ENCODE measurements at regions not wholly inside any gene's neighbourhood (a gene's known extent, or its start where the extent isn't known, plus 50 kb on each side); places are given as distances from the start of the nearest gene placed in this dataset.

DNA sequence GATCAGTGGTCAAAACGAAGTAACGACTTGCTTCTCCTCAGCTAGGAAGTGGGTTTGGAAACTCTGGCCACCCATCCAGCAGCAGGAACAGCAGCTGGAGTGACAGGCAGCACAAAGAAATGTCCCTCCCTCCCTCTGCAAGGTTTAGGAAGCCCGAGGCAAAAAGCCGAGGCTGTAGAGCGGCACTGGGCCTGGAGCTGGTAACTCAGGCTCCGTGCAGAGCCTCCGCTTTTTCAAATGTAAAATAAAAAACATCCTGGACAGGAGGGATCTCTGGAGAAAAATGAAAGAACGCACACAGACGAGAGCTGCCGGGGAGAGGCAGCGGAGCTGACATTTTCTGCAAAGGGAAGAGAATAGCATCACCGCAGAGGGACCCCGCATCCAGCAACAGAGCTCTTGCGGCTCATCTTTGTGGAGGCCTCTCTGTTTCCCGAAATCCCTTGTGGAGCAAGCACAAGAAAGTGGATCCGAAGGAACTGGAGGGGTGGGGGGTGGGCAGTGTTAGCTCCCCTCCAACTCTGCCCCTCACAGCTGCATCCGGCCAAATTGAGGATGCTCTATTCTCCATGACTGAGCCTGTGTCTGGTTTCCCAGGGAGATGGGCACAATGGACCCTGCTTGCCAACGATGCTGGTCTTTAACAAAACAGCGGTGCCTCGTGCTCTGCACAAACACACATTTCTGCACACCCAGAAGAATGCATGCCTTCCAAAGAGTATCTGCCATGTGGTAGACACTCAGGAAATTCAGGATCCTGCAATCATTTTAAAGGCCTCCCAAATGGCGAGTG is 335.5 kb upstream of the ZFHX3 start:
- DNase-seq (ENCODE audit: low read depth in 2 of 3, low spot score in 1 of 3), result no peak

- no peak for DNase-seq (ENCODE audit: low read depth in 2 of 3, low spot score in 1 of 3)
These were observed 330.5 kb upstream of the ZFHX3 start for GRCh38 chr16:73378471-73378870.

DNA sequence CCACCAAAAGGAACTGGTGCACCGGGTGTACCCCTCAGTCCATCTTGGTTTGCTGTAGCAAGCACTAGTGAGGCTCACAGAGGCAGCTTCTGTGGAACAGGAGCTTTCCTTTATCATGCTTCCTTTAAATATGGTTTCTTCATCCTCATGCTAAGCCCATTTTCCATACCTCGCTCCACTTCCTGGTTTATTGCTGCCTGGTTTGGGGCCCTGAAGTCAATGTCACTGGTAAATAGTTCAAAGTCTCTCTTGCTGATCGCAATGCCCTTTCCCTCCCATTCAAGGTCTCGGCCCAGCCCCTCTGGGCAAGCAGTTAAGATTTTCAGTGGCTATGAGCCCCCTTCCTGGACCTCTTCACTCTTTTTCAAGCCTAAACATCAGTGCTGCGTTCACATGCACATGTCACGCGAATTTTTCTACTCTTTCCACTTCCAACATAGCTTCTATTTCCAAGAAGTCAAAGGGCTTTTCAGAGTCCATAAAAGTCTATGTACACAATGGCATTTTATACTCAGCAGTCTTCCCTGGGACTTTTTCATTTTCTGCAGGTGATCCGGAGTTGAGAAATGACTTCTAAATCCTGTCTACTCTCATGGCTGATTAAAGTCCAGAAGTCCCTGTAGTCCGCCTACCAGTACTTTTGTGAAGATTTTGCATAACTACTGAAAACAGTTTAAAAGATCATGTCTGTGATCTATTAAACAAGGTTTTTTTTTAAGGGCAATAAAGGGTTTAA is 323.8 kb upstream of the ZFHX3 start:
- no peak for DNase-seq (ENCODE audit: low read depth in 2 of 3, low spot score in 1 of 3)

GRCh38 chr16:73369851-73370250 is 321.9 kb upstream of the ZFHX3 start:
- DNase-seq (ENCODE audit: low read depth in 2 of 3, low spot score in 1 of 3), result no peak

- DNase-seq (ENCODE audit: low read depth in 2 of 3, low spot score in 1 of 3), result no peak
These were observed 320.8 kb upstream of the ZFHX3 start for GRCh38 chr16:73368715-73369114.

DNA sequence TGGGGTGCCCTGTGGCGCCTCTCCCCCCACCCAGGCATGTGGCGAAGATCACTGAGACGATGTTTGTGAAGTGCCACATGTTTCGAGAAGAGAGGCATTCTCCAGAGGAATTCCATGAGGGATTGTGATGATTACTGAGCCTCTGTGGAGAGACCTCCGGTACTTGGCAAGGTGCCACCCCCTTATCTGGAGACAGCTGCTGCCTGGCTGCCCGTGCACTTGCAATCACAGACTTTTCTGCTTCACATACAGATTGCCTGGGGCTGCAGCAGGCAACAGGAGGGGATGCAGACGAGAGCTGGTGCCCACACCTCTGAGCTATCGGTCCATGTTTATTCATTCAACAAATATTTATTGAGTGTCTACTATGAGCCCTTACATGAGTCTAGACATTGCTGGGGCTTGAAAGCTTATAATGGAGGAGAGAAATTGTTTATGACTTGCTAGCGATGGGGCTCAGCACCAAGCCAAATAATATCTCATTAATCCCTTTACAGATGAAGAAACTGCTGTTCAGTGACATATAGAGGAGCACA is 317.2 kb upstream of the ZFHX3 start:
- no peak for DNase-seq (ENCODE audit: low read depth in 2 of 3, low spot score in 1 of 3)

DNA sequence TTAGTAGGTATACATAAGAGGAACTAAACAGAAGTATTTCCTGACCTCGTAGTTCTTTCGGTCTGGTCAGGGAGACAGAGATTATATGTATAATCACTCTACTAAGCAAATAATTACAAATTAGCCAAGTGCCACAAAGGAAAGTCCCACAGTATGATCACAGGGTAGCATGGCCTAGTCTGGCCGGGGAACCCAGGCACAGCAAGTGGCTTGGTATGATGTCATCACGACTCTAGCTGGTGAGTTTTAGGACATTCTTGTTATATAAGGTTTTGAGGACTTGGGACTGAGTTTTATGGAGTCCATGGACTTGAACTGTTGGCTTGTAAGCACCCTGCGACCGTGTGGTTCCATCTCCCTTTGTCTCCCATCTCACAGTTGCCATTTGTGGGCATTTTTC is 316.5 kb upstream of the ZFHX3 start:
- DNase-seq (ENCODE audit: low read depth in 2 of 3, low spot score in 1 of 3), result no peak

- no peak for DNase-seq (ENCODE audit: low read depth in 2 of 3, low spot score in 1 of 3)
These were observed 313.1 kb upstream of the ZFHX3 start for GRCh38 chr16:73361061-73361460.

GRCh38 chr16:73356401-73357079 is 308.6 kb upstream of the ZFHX3 start:
- no peak for DNase-seq (ENCODE audit: low read depth in 2 of 3, low spot score in 1 of 3)

- no peak for DNase-seq (ENCODE audit: low read depth in 2 of 3, low spot score in 1 of 3)
These were observed 308.1 kb upstream of the ZFHX3 start for GRCh38 chr16:73355981-73356380.

GRCh38 chr16:73354434-73354833 is 306.5 kb upstream of the ZFHX3 start:
- DNase-seq (ENCODE audit: low read depth in 2 of 3, low spot score in 1 of 3), result no peak

GRCh38 chr16:73350707-73351452 is 303.0 kb upstream of the ZFHX3 start:
- DNase-seq (ENCODE audit: low read depth in 2 of 3, low spot score in 1 of 3), result no peak

- DNase-seq (ENCODE audit: low read depth in 2 of 3, low spot score in 1 of 3), result no peak
These were observed 299.8 kb upstream of the ZFHX3 start for GRCh38 chr16:73347500-73348375.

GRCh38 chr16:73339821-73340220 is 291.9 kb upstream of the ZFHX3 start:
- no peak for DNase-seq (ENCODE audit: low read depth in 2 of 3, low spot score in 1 of 3)

DNA sequence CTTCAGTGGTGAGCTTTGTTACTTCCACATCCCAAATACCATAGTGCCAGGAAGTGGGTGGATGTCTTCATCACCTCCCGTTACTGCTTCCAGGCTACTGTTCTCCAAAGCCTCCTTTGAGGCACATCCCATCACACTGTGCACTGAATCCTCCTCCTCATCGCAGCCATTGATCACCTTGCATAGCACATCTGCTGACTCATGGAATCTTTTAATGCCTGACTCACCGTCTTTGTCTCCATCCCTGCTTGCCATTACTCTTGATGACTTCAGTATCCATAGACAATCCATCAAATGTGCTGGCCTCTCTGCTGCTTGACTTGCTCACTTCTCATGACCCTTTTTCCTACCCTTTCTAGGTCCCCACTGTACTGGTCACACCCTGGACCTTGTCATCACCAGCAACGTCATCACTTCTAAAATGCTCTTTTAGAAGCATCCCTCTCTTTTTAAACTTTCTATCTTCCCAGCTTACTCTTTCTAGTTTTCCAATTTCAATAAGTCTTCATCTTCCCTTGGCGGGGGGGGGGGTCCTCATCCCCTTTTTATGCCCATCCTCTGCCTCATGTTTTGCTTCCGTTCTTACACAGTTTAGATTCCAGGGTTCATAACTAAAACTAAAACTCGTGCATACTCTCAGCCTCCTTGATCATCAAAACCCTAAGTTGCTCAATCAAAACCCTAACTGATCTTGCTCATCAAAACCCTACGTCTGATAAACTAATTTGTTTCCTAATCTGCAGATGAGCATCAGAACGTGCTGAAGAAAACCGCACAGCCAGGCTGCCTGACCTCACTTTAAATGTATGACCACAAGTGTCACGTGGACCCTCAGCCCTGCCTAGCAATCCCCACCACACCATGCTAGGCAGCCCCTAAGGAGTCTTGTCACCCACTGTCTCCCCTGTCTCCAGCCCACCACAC is 289.7 kb upstream of the ZFHX3 start:
- no peak for DNase-seq (ENCODE audit: low read depth in 2 of 3, low spot score in 1 of 3)

DNA sequence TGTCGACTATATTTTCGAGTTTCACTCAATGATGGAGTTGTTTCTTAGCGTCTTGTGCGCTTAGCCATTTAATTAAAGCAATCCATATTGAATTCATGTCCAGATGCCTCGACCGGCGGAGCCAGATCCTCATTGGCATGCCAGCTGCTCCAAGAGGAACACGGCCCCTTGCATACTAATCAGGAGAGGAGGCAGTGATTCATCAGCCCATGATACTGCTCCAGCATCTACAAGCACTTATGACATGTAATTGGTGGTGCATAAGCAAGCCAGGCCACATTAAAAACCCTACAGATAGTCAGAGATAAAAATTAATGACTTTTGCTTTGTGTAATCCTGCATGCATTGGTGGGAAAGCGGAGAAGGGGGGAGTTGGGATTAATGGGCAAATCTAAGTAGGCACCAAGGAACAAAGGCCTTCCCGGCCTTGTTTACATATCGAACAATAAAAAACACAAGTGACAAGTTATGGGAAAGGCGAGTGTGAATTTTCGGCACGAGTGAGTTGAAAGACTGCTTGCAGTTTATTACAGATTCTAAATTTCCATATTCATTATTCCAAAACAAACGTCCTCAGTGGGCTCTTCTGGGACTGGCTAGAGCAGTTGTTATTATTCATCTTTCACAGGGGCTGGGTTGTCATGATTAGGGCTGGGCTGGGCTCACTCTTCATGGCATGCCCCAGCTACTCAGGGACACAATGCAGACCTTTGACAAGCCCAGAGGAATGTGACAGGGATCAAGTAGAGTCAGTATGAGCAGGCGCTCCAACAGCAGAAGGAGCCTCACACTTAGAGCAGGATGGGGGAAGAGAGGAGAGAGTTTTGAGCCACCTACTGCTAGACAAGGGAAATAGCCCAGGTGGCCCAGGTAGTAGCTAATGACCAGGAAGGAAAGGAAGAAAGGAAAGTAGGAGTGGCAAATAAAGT is 281.7 kb upstream of the ZFHX3 start:
- DNase-seq (ENCODE audit: low read depth in 2 of 3, low spot score in 1 of 3), result no peak

- DNase-seq (ENCODE audit: low read depth in 2 of 3, low spot score in 1 of 3), result no peak
These were observed 279.0 kb upstream of the ZFHX3 start for GRCh38 chr16:73326770-73327470.
